Kidney capillary endothelial cell (primary cell): ENCODE measurements at regions not wholly inside any gene's neighbourhood (a gene's known extent, or its start where the extent isn't known, plus 50 kb on each side); places are given as distances from the start of the nearest gene placed in this dataset.
A peak's percentile ranks its signal among the peaks of the same experiment; 100 is the strongest.
"Not testable (repeated sequence)": the region's sequence is repeated elsewhere in the genome, so short reads cannot be mapped to it uniquely, and the experiment has no call there.

Source experiments
- DNase-seq: peaks from one replicate; pipeline ENCODE4 v3.0.0-alpha.2; 2018; ENCODE audit warnings: low spot score

DNA sequence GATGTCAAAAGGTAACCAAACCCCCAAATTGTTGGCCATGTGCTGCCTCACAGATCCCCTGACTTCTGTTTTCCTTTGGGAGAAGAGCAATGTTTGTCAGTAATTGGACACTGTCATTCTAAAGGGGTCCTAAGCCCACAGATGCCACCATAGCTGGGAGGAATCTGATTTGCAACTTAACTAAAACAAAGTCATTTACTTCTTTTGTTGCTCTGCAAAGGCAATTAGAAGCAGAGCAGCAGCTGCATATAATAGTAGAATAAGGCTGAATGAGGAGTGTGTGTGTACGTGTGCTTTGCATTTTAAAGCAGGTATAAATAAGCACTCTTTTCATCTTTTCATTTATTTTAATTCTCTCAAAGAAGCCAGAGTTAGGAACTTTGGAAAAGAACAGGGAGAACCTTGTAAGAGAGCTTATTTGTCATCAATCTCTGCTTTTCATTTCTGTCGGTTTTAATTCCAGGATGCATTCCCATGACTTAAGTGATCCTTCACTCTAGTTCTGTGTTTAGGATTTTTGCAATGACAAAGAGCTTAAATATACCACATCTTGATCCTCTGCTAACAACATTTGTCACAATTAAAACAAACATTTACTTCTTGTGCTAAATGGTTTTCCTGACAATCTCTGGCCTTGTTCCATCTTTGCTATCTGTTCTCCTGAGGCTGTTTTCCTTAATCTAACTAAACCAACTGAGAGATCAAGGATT is 530.2 kb upstream of the CBLB start:
- DNase-seq, result no peak

DNA sequence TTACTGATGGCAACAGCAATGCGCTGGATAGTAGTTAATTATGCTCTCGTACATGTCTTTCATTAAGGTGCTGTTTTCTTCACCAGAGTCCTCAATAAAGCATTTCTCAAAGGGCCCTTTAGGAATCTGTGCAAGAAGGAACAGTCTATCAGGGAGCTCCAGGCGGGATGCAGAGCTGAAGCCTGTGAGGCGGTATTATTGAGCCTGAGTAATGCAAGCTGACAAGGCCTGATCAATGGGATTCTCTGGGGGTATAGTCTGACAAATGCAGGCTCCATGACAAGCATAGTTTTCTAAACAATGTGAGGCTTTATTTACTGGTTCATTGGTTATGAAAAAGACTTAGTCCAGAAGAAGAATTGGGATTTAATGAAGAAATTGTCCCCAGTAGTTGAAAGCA is 530.9 kb upstream of the CBLB start:
- DNase-seq, result no peak

DNA sequence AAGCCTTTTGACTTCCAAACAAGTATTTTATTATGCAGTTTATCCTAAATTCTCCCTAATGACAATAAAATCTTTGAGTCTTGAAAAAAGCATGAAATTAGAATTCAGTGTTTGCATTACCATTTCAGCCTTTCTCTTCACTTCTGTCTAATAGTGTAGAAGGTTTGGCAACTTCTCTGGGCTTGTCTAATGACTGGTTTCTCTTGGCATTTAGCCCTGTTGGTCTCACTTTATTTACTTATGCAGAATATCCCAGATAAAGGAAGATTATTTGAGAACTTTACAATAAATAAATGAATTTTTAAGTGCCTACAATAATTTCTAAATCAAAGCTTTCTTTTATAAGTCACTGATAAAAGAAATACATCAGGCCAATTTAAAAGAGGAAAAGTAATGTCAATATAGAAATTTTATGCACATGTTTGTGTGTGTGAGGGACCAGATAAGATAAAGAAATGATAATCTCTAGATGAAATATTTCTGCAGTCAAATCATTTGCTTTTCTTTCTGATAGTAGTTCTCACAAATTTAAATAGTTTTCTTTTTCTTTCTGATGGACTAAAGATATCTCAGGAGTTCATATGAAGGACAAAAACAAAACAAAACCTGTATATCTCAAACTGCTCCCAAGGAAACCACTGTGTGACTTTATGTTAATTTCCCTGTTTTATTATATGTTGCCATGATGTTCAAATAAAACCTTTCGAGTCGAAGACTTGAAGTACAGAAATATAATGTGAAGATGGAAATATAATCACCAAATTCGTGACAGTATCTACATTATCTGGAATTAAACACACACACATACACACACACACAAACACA is 533.1 kb upstream of the CBLB start:
- DNase-seq, result no peak

DNA sequence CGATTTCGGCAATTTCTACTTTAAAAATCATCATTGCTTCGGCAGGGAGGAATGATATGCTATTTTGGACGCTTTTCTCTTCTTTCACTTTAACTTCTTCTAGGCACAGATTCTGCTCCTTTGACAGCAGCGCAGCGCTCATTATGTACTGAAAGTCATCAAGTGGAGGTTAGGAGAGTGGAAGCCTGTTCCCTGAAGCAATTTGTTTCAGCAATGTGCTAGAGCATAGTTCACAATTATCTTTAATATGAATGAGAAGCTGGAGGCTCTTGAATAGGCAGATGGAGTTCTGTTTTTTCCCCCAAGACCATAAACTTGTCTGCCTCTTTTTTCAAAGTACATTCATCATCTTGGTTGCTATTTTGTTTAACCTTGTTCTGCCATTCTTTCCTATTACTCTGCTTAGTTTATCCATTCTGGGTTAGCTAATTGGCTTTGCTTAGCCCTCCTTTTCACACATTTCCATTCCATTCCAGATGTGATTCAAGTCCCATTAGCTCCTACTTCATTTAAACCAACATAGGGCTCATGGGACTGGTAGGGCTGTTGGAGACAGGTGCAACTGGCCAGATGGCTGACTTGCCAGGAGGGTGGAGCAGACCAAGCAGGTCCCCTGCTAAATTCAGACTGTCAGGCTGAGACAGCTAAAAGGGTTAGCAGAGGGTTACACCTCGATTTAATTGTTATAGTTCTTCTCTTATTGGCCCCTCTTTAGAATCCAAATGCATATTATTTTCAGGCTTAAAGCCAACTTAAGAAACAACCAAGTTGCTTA is 534.7 kb upstream of the CBLB start:
- DNase-seq, result no peak

DNA sequence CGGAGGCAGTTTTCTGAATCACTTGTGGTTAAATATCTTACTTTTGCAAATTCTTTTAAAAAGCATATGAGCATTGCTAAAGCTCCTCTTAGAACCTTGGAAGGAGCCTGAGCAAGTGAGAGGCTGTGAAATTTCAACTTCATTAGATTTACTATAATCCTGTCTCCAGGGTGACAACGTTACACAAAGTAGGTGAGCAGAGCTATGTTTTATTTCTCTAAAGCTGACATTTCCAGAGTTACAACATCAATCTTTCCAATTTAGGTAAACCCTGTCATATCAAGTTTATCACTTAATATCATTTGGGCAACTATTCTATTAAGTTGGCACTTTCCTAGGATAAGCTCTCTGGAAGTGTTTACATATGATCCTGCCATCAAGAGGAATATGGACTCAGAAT is 544.9 kb upstream of the CBLB start:
- DNase-seq, result no peak

DNA sequence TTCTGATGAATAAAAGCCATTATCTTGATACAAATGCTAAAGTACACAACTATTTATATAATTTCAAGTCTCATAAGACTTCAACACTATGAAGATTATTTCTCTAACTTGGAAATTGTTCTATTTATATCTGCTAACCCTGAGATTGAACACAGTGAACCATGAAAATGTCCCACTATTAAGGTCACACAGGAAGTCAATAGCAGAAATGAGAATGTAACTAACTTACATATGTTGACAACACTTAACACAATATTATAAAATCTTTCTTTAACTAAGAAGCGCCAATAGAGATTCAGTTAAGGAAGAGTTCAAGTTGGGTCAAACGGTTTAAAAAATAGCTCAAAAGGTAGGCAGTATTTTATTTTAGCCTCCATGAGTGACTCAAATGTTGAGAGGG is 551.8 kb upstream of the CBLB start:
- DNase-seq, result no peak

DNA sequence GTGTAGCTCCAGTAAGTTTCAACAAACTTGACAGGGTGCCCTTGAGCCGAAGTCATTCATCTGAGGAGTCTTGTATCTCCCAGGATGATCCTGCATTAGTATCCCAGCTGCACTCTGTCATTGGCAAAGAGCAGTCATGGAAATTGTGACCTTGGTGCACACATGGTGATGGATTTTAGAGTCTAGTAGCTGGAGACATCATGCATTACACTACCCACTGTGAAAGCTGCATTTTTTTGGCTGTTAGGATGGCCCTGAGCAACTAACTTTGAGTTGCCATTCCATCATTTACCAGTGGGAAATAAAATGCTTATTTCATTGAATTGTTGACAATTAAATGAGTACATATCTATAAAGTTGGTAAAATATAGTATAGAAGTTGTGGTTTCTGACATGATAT is 552.6 kb upstream of the CBLB start:
- DNase-seq, result no peak

DNA sequence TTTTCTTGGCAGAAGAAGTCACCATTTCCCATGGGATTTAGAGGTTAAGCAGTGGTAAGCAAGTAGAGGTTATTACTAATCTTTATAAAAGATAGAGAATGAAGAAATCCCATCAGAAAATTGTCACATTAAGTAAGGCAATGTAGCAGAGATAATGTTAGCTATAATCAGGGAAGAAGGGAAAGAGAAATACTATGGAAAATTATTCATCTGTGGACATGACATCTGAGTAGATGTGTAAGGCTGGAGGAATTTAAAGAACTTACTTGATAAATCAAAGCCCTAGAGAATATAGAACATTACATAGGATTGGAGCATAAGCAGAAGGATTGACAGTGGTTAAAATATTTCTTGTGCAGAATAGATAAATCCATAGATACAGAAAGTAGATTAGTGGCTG is 553.1 kb upstream of the CBLB start:
- DNase-seq, result no peak

DNA sequence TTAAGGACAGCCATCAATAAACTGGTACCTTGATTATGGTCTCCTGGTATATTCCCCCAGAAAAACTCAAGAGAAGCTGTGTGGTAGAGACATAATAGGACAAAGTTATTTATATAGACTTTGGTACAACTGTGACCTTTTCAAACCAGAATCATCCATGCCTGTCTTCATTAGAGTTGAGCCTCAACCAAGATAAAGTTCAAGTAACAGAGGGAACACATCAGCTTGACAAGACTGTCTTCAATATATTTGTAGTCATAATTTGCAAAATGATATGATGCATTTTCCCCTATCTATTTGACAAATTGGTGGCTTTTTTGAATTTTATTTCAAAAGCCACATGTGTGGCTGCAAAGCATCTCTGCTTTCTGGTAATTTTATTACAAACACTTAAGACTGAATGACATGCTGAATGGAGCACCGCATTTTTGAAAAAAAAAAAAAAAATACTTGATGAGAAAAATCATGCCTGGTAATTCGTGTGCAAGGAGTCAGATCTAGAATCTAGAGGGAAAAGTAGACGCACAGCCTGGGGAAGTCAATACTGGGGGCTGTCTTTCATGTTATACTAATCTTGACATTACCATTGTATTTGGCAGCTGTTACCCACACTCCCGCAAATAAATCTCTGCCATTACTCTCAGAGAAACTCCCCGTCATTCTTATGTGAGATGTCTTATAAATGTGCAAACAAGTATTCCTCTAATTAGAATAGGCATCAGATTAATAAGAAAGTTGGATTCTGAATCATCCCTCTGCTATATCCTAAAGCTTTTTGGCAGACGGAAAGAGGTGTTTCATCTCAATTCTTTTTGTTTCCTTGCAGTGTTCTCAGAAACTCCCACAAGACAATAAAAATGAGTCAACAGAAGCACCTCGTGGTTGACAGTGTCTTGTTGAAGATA is 554.8 kb upstream of the CBLB start:
- DNase-seq, result peak; percentile 4

DNA sequence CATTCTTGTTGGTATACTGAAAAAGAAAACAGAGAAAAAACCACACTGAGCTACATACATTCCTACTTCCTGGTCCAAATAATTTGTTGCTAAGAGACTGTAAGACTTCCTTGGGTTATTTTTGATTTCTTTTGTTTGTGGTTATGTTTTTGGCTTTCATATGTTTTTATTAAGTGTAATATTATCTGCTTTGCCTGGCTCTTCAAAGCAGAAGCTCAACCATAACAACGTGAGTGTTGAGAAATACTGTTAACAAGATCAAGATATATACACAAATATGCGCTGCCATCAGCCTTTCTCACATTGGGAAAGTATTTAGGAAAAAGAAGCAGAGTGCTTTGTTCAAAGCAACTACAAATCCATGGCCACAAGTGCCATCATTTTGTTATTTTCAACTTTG is 556.2 kb upstream of the CBLB start:
- no peak for DNase-seq

DNA sequence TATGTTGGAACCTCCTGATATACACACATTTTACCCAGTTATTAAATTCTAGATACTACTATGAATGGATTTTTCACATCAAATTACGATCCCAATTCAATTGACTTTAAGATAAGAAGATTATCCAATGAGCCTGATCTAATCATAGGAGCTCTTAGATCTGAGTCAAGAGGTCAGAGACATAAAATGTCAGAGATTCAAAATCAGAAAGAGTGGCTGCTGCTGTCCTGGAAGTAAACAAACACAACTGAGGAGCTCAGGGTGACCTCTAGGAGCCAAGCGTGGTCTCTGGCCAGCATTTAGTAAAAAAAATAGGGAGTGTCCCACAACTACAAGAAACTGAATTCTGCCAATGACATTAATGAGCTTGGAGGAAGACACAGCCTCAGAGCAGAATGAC is 557.1 kb upstream of the CBLB start:
- DNase-seq, result no peak

DNA sequence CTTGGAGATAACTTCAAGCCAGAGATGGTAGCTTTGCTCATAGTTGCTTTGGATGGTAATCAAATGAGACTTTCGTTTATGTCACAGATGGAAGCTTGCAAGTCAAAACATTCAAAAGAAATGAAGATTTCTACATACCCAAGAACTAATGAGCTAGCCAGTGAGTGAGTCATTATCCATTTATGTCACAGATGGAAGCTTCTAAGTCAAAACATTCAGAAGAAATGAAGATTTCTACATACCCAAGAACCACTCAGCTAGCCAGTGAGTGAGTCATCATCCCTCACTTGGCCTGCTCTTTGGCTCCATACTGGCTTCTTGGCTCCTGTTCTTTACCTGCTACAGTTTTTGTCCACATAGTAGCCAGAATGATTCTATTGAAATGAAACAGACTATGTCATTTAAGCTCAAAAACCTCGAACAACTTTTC is 559.8 kb upstream of the CBLB start:
- peak; percentile 29 for DNase-seq

DNA sequence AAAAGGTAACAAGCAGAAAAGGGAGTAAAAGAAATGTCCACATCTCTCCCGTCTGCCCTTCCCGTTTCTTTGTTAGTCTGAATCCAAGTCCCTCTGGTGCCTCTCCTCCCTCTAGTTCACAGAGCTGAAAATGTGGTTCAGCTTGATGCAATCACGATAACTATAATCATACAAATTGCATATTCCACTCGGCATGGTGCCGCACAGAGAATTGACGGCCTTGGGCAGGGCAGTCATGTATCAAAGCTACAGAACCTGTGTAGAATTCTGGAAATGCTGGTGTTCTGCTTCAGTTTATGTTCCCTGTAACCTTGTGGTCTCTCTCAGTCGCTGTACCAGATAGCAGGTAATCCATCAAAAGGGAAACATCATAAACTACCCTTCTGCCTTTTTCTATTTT is 562.9 kb upstream of the CBLB start:
- DNase-seq, result no peak

DNA sequence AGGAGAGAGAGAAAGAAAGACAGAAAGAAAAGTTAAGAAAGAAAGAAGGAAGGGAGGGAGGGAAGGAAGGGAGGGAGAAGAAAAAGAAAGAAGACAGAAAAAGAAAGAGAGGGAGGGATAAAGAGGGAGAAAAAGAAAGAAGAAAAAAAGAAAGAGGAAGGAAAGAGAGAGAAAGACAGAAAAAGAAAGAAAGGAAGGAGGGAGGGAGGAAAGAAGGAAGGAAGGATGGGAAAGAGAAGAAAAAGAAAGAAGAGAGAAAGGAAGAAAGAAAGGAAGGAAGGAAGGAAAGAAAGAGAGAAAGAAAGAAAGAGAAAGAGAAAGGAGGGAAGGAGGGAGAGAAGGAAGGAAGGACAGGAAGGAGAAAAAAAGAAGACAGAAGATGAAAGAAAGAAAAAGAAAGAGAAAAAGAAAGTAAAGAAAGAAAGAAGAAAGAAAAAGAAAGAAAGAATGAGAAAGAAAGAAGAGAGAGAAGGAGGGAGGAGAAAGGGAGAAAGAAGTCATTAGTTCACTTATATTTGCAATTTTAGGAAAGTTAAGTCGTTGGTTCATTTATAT is 567.2 kb upstream of the CBLB start:
- no peak for DNase-seq

DNA sequence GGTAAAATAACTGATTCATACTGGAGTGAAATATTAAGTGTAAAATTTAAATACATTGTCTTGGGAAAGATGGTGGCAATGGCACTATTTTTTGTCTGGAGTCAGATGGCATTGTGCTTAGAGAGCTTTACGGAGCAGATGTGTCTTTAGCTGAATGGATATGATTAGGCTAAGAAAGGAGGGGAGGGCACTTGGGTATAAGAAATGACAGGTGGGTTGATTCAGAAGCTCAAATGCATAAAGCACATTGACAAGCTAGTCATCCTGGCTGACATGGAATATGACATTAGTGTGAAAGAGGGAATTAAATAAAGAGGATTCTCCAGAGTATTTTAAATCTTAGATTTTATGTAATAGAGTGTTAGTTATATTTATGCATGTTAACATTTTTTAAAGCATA is 570.1 kb upstream of the CBLB start:
- no peak for DNase-seq

DNA sequence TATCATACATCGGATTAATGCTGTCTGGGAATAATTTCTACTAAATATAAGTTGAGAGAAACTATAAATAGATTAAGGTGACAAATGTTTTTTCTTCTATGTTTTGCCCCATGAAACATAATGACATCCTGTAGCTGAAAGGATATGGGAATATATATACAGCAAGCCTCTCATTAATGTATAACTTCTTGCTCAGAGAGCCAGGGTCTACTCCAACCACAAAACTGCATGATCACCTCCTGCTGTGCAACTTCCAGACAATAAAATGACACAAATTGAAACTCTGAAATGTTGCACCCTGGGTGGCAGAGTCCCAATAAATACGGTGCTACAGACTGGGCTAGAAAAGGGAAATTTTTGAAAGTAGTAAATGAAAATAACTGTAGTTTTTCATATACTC is 571.9 kb upstream of the CBLB start:
- DNase-seq, result no peak

DNA sequence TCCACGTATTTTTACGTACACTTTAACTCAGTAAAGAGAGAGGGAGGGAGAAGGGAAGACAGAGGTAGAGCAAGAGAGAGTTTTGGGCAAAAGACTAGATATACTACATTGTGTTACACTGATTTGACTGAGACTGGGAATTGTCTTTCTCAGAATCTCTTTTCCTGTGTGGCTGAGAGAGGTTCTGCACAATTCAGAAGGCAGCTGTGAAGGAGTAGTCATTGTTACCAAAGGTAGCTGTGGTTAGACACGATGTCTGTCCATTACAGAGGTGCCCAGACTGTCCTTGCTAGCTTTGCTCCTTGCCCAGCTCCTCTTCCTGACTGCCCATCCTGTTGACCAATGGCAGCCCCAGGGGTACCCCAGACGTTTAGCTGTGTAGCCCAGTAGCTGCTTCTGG is 577.5 kb upstream of the CBLB start:
- no peak for DNase-seq

DNA sequence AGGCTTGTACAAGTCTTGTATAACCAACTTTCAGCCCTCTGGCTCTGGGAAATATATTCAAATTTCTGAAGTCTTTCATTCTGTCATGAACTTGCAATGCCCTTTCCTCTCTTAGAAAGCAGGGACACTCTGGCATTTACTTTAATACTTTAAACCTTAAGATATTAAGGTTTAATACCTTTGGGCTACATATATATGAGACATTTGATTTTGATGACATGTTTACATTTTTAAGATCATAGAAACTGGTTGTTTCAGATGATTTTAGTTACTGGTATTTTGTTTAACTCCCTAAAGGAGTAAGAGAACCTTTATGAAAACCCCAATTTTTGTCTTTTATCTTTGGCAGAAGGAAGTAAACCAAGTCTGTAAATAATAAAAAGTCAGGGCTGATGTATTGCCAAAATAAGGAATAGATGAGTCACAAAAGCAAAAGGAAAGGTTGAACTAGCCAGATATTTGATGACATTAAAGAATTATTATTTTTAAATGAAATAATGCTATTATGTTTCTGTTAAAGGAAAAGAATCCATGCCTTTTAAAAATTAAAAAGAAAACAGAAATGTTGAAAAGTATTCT is 579.0 kb upstream of the CBLB start:
- no peak for DNase-seq

DNA sequence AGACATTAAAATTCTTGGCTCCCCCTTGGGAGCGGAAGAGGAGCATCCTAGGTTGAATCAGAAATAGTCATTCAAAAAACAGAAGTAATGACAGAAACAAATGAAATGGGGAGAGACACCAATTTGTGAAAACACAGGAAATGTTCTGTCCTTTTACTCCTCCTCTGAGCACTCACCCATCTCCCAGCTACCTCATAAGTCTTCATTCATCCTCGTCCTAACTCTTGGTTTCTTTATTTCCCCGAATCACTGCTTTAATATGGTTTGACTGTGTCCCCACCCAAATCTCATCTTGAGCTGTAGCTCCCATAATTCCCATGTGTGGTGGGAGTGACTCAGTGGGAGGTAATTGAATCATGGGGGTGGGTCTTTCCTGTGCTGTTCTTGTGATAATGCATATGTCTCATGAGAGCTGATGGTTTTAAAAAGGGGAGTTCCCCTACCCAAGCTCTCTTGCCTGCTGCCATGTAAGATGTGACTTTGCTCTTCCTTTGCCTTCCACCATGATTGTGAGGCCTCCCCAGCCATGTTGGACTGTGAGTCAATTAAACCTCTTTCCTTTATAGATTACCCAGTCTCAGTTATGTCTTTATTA is 579.7 kb upstream of the CBLB start:
- not testable (repeated sequence) for DNase-seq

DNA sequence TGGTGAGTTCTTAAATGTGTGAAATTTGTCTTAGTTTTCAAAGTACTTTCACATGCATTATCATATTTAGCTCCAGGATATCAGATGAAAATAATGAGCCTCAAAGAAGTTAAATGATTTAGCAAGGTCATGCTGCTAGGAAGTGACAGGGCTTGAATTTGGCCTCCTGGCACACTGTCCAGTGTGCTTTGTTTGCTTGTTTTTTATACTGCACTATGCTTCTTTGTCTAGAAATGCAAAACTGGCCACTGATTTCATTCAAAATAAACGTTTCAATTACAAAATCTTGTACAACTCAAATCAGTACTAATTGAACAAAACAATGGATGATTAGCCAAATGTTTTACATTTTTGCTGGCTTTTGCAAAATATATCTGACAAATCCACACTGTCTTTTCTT is 583.3 kb upstream of the CBLB start:
- DNase-seq, result no peak

DNA sequence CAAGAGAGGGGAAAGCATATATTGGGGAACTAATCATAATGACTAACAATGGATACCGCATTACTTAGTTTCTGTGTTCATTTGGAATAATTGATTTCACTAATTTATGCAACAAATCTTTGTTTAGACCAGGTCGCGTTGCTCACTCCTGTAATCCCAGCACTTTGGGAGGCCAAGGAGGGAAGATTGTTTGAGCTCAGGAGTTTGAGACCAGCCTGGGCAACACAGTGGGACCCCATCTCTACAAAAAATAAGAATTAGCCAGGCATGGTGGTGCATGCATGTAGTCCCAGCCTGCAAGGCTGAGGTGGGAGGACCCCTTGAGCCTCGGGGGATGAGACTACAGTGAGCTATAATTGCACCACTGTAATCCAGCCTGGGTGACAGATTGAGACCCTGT is 585.7 kb upstream of the CBLB start:
- DNase-seq, result no peak
